GM18951 (cell line): ENCODE measurements at regions not wholly inside any gene's neighbourhood (a gene's known extent, or its start where the extent isn't known, plus 50 kb on each side); places are given as distances from the start of the nearest gene placed in this dataset.
"Not testable (repeated sequence)": the region's sequence is repeated elsewhere in the genome, so short reads cannot be mapped to it uniquely, and the experiment has no call there.

Source experiments
- POLR2A ChIP-seq: IDR thresholded peaks from 4 replicates; pipeline ENCODE4 v1.6.1; 2011; ENCODE audit warnings: mild to moderate bottlenecking; ENCODE audit not compliant: insufficient read length, insufficient read depth; ENCODE audit errors: extremely low read depth
- in situ Hi-C: fragments of 300-500 bp; cut with MboI; formaldehyde crosslinking; loops from one replicate; pipeline ENCODE4 v1.12.0; 2022; ENCODE audit warnings: low sequenced_read_pairs, mixed read lengths, inconsistent platforms; ENCODE audit not compliant: unreplicated experiment

DNA sequence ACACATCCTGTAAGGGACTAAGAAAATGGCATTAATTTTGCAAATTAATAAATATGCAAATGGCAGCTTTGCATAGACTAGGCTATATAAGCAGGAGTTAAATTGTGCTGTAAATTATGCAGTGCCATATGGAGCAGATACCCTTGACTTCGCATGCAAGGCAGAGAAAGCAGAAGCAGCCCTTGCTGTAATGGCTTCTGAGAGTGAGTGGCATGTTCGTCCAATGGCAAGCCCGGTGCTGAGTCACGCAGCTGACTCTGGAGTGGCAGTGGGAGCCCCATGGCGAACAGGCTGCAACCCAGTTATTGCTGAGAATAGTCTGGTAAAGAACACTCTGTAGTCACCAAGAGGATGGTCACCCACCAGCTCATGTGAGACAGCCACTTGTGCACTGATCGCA, 1186.5 kb downstream of the TYW1 start:
- no peak for TF ChIP-seq POLR2A
- in situ Hi-C loops: no loop called here

DNA sequence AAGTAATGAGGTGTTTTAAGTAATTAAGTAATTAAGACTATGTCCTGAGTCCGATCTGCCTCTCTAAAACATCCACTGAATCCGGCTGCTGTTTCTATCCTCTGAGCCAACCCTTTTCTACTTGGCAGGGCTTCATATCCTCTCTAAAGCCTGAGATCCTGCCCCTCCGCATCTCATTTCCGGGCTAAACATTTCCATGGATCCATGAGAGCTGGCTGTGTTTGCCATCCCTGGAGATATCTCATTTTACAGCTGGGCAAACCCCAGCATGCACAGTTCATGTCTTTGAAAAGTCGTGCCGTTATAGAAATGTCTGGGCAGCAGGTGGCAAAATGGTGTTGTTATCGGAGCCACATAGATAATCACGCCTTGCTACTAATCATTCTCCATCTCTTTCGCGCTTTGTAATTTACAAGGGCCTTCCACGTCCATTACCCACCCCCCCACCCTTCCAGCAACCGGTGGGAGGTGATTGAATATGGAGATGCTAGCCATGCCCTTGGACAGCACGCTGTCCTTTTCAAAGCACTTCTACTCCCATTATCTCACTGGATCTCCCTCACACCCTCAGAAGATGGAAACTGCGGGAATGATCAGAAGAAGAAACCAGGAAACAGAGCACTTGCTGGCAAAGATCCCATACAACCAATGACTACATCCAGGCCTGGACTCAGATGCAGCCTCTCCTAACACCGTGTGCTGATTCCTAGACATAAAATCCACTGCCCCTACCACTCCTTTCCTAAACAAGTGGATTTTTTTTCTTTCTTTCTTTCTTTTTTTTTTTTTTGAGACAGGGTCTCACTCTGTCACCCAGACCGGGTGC, 1189.2 kb downstream of the TYW1 start:
- in situ Hi-C loops: no loop called here
- TF ChIP-seq POLR2A: no peak

DNA sequence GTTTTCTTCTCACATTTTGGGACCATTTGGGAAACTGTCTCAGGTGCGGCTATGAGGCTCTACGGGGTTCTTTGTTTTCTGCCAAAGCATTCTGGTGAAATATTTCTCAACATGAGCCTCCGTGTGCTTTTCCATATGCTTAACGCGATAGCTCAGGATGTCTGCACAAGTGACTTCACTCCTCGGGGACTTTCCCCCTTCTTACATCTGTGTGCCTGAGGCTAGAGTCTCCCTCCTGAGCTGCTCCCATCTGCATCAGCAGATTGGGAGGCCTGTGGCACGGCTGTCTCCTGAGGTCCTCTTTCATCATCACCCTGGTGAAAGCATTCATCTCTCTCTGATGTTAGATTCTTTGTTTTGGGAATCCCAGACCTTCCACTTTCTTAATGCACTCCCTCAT, 1190.9 kb downstream of the TYW1 start:
- in situ Hi-C loops: no loop called here
- TF ChIP-seq POLR2A: no peak

- no peak for TF ChIP-seq POLR2A
- in situ Hi-C loops: no loop called here
Observed at GRCh38 chr7:68192941-68193340, 1196.3 kb downstream of the TYW1 start.

DNA sequence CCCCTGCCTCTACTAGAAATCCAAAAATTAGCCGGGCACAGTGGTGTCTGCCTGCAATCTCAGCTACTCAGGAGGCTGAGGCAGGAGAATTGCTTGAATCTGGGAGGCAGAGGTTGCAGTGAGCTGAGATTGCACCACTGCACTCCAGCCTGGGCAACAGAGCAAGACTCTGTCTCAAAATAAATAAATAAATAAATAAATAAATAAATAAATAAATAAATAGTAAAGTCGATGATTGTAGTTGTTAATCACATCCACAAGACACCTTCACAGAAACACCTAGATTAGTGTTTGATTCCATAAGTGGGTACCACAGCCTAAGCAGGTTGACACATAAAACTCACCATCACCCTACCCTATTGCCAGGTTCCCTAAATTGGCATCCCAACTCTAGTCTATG, 1199.0 kb downstream of the TYW1 start:
- in situ Hi-C loops: not testable (repeated sequence)

GRCh38 chr7:68200051-68200670, 1203.5 kb downstream of the TYW1 start:
- in situ Hi-C loops: no loop called here
- no peak for TF ChIP-seq POLR2A

GRCh38 chr7:68203251-68203650, 1206.6 kb downstream of the TYW1 start:
- in situ Hi-C loops: no loop called here
- no peak for TF ChIP-seq POLR2A

- in situ Hi-C loops: no loop called here
- TF ChIP-seq POLR2A: no peak
Observed at GRCh38 chr7:68205826-68206225, 1209.2 kb downstream of the TYW1 start.

- in situ Hi-C loops: no loop called here
- TF ChIP-seq POLR2A: no peak
Observed at GRCh38 chr7:68206946-68207485, 1210.4 kb downstream of the TYW1 start.

- TF ChIP-seq POLR2A: no peak
- in situ Hi-C loops: no loop called here
Observed at GRCh38 chr7:68207676-68208075, 1211.0 kb downstream of the TYW1 start.

DNA sequence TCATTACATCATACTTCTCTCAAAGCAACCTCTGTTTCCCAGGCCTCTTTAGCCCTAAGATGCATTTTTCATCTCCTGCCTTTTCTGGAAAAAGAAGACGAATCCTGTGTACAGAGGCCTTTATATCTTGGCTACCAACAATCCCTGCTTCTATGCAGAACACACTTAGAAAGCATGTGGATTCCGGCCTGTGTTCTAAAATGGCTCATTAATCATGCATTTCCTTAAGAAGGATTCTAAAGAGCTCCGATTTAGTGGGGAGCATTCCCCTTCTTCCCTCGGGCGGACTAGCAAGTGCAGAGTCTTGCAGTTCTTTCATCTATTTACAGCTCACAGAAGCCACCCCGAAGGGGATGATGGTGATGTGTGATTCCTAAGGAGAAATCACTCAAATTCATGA, 1212.9 kb downstream of the TYW1 start:
- TF ChIP-seq POLR2A: no peak

DNA sequence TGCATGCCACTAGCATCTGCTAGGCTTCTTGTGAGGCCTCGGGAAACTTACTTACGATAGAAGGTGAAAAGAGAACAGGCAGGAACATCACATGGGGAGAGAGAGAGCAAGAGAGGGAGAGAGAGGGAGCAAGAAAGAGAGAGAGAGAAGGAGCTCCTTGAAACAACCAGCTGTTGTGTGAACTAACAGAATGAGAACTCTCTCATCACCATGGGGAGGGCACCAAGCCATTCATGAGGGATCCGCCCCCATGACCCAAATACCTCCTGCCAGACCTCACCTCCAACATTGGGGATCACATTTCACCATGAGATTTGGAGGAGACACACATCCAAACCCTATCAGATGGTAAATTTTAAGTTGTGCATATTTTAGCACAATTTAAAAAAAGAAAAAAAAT, 1217.2 kb downstream of the TYW1 start:
- in situ Hi-C loops: no loop called here
- TF ChIP-seq POLR2A: no peak

More for the DNA sequence above, 1212.9 kb downstream of the TYW1 start:
- in situ Hi-C loops: no loop called here

DNA sequence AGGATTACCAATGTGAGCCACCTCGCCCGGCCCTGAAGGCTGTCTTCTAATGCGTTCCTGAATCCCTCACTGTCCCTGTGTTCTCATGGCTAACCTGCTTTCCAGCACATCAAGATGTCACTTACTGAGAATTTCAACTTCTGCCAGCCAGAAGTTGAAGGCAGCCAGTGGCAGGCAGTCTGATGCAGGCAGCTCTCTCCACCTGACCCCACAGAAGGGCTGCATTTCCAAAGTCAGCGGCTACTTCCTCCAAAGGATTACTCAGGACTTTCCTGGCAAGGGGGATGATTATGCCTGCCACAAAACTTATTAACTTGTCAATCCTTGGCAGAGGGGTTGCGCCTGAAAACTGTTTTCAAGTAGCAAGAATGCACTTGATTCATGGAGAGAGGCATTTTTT, 1219.4 kb downstream of the TYW1 start:
- TF ChIP-seq POLR2A: no peak
- in situ Hi-C loops: no loop called here

- in situ Hi-C loops: no loop called here
Observed at GRCh38 chr7:68217426-68217825, 1220.8 kb downstream of the TYW1 start.

More at GRCh38 chr7:68217426-68217825, 1220.8 kb downstream of the TYW1 start:
- TF ChIP-seq POLR2A: no peak
